ENCODE measurements at regions not wholly inside any gene's neighbourhood (a gene's known extent, or its start where the extent isn't known, plus 50 kb on each side); places are given as distances from the start of the nearest gene placed in this dataset.

DNA sequence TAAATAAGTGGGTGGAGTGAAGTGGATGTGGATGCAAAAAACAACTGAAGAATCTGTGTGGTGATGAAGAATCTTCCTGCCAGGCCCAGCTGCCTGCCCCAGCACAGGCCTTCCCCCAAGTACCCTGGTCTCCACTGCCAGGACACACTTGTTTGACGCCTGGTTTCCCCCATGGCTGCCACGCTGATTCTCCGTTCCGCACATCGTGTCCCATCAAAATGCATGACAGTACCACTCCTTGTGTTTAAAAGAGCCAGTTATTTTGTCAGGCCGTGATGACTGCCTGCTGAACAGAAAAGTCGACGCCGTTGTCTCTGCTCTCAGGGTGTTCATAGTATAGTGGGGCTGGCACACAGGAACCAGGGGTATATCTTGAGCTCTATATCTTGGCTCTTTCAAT lies 50.3 kb upstream of the KYNU start:
- in situ Hi-C loops (cut with MboI; ENCODE audit: low sequenced_read_pairs, unreplicated experiment) = no loop called here
- TF ChIP-seq, protein P1, sequence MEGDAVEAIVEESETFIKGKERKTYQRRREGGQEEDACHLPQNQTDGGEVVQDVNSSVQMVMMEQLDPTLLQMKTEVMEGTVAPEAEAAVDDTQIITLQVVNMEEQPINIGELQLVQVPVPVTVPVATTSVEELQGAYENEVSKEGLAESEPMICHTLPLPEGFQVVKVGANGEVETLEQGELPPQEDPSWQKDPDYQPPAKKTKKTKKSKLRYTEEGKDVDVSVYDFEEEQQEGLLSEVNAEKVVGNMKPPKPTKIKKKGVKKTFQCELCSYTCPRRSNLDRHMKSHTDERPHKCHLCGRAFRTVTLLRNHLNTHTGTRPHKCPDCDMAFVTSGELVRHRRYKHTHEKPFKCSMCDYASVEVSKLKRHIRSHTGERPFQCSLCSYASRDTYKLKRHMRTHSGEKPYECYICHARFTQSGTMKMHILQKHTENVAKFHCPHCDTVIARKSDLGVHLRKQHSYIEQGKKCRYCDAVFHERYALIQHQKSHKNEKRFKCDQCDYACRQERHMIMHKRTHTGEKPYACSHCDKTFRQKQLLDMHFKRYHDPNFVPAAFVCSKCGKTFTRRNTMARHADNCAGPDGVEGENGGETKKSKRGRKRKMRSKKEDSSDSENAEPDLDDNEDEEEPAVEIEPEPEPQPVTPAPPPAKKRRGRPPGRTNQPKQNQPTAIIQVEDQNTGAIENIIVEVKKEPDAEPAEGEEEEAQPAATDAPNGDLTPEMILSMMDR (IDR thresholded peaks at IDR 0.05; ENCODE audit: borderline replicate concordance, control extremely low read depth, extremely low read depth, insufficient read depth, missing control alignments) = no peak
- DNase-seq (ENCODE audit: low spot score) = no peak

DNA sequence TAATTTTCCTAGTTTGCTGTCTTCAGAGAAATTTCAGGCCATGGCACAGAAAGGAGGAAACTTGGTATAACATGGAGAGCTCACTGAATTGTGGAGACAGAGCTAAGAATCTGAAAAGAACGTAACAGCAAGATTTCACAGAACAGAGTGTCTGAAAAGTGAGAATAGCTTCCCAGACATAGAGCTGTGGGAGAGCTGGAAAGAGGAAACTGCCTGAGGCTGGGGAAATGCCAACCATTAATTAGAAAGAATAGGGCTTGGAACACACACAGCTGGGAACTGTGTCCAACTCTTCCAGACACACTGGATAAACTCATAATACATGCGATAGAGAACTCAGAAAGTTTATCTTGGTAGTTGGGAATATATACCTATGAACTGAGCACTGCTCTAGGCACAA lies 51.6 kb upstream of the KYNU start:
- TF ChIP-seq, protein P1 (IDR thresholded peaks at IDR 0.05; ENCODE audit: borderline replicate concordance, control extremely low read depth, extremely low read depth, insufficient read depth, missing control alignments) = no peak
- in situ Hi-C loops (cut with MboI; ENCODE audit: low sequenced_read_pairs, unreplicated experiment) = no loop called here
- no peak for DNase-seq (ENCODE audit: low spot score)

DNA sequence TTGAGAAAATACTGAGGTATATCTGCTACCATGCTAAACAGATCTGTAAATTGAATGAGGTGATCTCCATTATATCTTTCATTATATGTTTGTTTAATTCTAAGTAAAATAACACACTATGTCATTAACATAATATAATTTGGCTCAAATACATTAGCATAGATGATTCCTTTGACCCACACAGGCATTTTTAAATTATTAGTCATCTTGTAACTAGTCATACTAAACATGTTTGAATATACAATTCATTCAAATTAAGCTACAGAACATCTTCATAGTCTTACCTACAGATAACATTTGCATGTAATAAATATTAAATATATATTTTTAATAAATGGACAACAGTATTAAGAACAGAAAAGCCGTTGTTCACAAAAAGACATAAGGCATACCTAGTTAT lies 52.7 kb upstream of the KYNU start:
- TF ChIP-seq, protein P1 (IDR thresholded peaks at IDR 0.05; ENCODE audit: borderline replicate concordance, control extremely low read depth, extremely low read depth, insufficient read depth, missing control alignments) = no peak
- no peak for DNase-seq (ENCODE audit: low spot score)
- in situ Hi-C loops (cut with MboI; ENCODE audit: low sequenced_read_pairs, unreplicated experiment) = no loop called here

DNA sequence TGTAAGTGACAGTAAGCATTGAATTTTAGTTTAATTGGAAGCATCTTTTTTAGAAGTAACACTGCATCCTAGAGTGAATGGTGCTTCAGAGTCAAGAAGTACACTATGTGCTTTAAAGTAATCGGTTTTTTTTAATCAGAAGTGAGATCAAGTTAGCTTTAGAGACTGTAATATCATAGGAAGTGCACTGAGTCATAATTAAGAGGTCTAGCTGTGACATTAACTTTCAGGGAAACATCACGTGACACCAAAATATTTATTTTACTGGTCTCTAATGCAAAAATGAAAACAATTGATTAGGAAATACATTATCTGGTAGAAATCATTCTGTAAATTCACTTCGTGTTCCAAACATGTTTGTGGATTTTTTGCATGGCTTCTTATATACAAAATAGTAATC lies 55.3 kb upstream of the KYNU start:
- in situ Hi-C loops (cut with MboI; ENCODE audit: low sequenced_read_pairs, unreplicated experiment) = no loop called here
- TF ChIP-seq, protein P1 (IDR thresholded peaks at IDR 0.05; ENCODE audit: borderline replicate concordance, control extremely low read depth, extremely low read depth, insufficient read depth, missing control alignments) = no peak
- no peak for DNase-seq (ENCODE audit: low spot score)

DNA sequence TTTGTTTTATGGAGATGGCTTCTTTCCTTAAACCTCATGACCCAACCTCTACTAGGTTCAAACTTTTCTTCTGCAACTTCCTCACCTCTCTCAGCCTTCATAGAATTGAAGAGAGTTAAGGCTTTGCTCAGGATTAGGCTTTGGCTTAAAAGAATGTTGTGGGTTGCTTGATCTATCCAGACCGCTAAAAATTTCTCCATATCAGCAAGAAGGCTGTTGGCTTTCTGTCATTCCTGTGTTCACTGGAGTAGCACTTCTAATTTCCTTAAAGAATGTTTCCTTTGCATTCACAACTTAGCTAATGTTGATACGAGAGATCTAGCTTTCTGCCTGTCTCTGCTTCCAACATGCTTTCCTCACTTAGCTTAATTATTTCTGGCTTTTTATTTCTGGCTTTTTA lies 58.1 kb upstream of the KYNU start:
- TF ChIP-seq, protein P1 (IDR thresholded peaks at IDR 0.05; ENCODE audit: borderline replicate concordance, control extremely low read depth, extremely low read depth, insufficient read depth, missing control alignments) = no peak
- DNase-seq (ENCODE audit: low spot score) = no peak
- in situ Hi-C loops (cut with MboI; ENCODE audit: low sequenced_read_pairs, unreplicated experiment) = no loop called here

DNA sequence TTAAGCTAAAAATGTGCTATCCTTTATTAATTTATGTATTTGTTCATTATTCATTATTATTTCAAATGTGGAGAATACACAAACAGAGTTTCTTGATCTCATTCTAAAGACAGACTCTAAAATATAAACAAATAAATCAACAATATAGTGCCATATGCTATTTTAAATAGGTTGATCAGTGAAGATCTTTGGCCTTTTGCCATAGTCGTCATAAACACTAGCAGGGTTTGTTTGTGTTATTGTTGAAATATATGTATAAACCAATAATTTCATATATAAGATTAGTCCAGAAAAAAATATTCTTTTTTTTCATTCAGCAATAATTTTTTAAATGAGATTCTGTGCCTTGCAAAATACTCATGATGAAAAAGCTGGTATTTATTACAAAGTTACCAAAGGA lies 62.1 kb upstream of the KYNU start:
- no peak for DNase-seq (ENCODE audit: low spot score)
- TF ChIP-seq, protein P1 (IDR thresholded peaks at IDR 0.05; ENCODE audit: borderline replicate concordance, control extremely low read depth, extremely low read depth, insufficient read depth, missing control alignments) = no peak
- in situ Hi-C loops (cut with MboI; ENCODE audit: low sequenced_read_pairs, unreplicated experiment) = no loop called here
